HL-60 (cell line): ENCODE measurements at regions not wholly inside any gene's neighbourhood (a gene's known extent, or its start where the extent isn't known, plus 50 kb on each side); places are given as distances from the start of the nearest gene placed in this dataset.

Experiments
- DNase-seq, 2 experiments: peaks; one replicate each; pipeline ENCODE4 v3.0.0-alpha.2; 2010 to 2020; ENCODE audit warnings: low read depth in 1 of 2, low spot score in 1 of 2
- H3K27ac ChIP-seq: fragments of 250-450 bp; sonication (Bioruptor Pico); replicated peaks from 2 replicates; pipeline ENCODE4 v1.5.1; 2020; ENCODE audit warnings: mild to moderate bottlenecking, moderate library complexity
- H3K27me3 ChIP-seq: fragments of 250-450 bp; sonication (Bioruptor Pico); 2 replicates; pipeline ENCODE4 v1.5.1; 2021; ENCODE audit warnings: mild to moderate bottlenecking, moderate library complexity; ENCODE audit not compliant: insufficient read depth, poor library complexity, severe bottlenecking
- H3K4me3 ChIP-seq: replicated peaks from 2 replicates; pipeline ENCODE4 v1.5.1; 2011; ENCODE audit warnings: mild to moderate bottlenecking, control low read depth, low read length; ENCODE audit not compliant: insufficient read depth
- CTCF ChIP-seq: IDR thresholded peaks from one replicate; pipeline ENCODE4 v1.5.1; 2011; ENCODE audit warnings: low read length, control low read depth, inconsistent platforms; ENCODE audit not compliant: insufficient read depth
- GABPA ChIP-seq: IDR thresholded peaks from 2 replicates; pipeline ENCODE4 v1.6.1; 2012; ENCODE audit warnings: low read depth
- POLR2AphosphoS5 ChIP-seq: IDR thresholded peaks from 2 replicates; pipeline ENCODE4 v1.6.1; 2012; ENCODE audit warnings: low read depth
- REST ChIP-seq: IDR thresholded peaks from 2 replicates; pipeline ENCODE4 v1.6.1; 2012; ENCODE audit warnings: low read depth; ENCODE audit not compliant: insufficient replicate concordance
- SPI1 ChIP-seq: IDR thresholded peaks from 2 replicates; pipeline ENCODE4 v1.6.1; 2012; ENCODE audit warnings: low read depth, mild to moderate bottlenecking, borderline replicate concordance

- no peak overlapping the region for H3K4me3 ChIP-seq
- no peak for DNase-seq
- no peak overlapping the region for H3K27ac ChIP-seq
- H3K27me3 ChIP-seq, result no peaks in the 10 kb centered on the region
- TF ChIP-seq CTCF (no peak), SPI1 (no peak), POLR2AphosphoS5 (no peak), GABPA (no peak), REST (no peak)
Observed at GRCh38 chr4:175103403-175103802, 185.2 kb downstream of the ADAM29 start.

GRCh38 chr4:175106301-175106700 is 188.1 kb downstream of the ADAM29 start:
- Histone ChIP-seq H3K4me3 (no peak overlapping the region), H3K27me3 (no peaks in the 10 kb centered on the region), H3K27ac (no peak overlapping the region)
- TF ChIP-seq CTCF, result no peak
- no peak for TF ChIP-seq REST
- TF ChIP-seq SPI1, result no peak
- TF ChIP-seq POLR2AphosphoS5, result no peak
- no peak for TF ChIP-seq GABPA
- DNase-seq, result no peak

GRCh38 chr4:175109933-175110332 is 191.8 kb downstream of the ADAM29 start:
- DNase-seq, result peak in 1 of 2 experiments; percentile 6
- Histone ChIP-seq H3K27me3 (no peaks in the 10 kb centered on the region), H3K4me3 (no peak overlapping the region), H3K27ac (no peak overlapping the region)
- no peak for TF ChIP-seq REST
- no peak for TF ChIP-seq CTCF
- no peak for TF ChIP-seq GABPA
- no peak for TF ChIP-seq SPI1
- no peak for TF ChIP-seq POLR2AphosphoS5
